HG03159 (cell line): ENCODE measurements at regions not wholly inside any gene's neighbourhood (a gene's known extent, or its start where the extent isn't known, plus 50 kb on each side); places are given as distances from the start of the nearest gene placed in this dataset.
"Not testable (repeated sequence)": the region's sequence is repeated elsewhere in the genome, so short reads cannot be mapped to it uniquely, and the experiment has no call there.

Source experiments
- ATAC-seq: cut with Tn5 transposase; IDR thresholded peaks from one replicate; pipeline ENCODE4 v1.9.1; 2021; ENCODE audit warnings: mild to moderate bottlenecking, moderate library complexity; ENCODE audit not compliant: unreplicated experiment

DNA sequence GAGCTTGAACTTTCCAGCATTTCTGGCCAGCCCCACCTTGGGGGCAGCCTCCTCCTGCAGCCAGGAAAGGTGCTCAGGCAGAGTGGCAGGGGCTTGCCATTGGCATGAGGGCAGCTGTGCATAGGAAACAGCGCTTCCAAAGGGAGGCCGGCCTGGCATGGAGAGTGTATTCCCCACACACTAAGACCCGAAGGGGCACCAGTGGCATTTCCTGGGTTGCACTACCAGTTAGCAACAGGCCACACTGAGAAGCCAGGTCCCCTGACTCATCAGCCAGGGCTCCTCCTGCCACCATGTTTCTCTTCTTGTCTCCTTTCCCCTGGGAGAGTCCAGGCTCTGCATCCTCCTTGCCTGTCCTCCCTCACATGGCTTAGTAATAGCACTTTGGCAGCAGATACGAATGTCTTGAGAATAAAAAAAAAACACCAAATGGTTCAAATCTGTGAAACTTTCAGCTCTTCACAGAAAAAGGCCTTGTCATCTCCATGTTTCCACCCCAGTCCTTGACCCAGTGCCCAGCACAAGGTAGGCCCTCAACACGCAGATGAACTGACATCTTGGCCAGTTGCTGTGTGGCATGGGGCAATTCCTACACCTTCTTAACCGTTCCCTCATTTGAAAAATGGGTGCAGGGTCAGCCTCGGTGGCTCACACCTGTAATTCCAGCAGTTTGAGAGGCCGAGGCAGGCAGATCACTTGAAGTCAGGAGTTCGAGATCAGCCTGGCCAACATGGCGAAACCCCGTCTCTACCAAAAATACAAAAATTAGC lies 180.4 kb downstream of the SMAD6 start:
- no peak for ATAC-seq

DNA sequence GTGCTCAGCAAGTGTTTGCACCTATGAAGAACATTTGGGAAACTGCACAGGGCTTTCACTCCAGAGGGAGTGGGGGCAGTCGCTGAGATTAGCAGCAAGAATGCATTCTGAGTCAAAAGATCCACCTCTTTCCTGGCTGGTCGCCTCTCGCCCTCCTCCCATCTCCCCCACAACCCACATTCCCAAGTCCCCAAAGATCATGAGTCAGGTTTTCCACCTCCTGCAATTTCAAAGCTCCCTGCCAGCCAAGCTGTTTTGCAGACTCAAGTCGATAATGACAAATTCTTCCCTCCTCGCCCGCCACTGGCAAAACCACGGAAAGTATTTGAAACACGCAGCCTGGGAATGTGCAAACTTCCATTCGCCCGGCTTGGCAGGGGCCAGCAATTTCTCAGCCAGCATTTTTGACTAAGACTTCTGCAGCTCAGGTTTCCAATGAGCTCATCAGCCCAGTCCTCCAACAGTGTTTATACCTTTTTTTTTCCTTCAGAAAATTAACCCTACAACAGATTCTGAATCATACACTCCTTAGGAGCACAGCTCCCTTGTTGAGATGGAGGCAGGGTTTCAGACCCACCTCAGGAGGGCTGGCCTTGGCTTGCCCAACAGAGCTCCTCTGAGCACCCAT lies 181.4 kb downstream of the SMAD6 start:
- ATAC-seq, result no peak

DNA sequence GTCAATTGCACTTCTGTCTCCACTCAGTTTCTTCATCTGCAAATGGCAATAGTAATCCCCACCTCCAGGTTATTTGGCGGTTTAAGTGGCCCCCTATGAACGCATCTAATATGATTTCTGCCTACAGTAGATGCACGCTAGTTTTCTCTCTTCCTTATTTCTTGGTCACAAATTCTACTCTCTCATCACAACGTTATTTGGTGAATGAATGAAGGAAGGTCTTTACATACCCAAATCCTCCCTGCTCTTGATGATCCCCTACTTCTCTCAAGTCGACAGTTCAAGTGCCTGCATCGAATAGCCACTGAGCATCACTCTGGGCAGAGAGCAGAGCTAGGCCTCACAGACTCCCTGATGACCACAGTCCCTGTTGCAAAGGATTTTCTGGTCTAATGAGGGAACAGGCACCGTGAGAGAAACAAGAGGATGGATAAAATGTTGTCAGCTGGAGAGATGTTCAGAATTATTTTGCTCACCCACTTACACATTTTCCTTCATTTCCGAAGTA lies 181.2 kb upstream of the SMAD3 start:
- ATAC-seq, result no peak

DNA sequence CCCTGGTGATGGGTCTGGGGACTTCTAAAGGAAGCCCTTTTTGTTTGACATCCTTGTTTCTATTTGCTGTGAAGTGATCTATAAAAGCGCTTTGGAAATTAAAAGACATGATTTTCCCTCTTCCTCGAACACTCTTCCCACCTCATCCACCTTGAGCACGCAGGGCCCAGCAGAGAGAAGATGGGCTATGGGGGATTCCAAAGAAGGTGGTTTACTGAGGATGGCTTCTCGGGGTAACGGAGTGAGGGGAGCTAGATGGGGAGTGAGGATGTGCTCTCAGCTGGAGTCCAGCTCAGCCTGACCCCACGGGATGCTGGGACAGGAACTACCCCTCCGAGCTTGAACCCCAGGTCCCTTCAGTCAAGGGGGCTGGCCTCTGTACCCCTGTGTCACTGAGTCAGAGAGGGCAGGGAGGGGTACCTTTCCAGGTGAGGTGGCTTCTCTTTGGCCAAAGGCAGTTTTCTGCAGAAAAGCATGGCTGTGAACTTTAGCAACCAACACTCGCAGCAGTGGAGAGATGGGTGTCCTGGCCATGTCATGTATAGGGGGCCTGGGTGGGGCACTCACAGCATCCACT lies 180.7 kb upstream of the SMAD3 start:
- ATAC-seq, result no peak

DNA sequence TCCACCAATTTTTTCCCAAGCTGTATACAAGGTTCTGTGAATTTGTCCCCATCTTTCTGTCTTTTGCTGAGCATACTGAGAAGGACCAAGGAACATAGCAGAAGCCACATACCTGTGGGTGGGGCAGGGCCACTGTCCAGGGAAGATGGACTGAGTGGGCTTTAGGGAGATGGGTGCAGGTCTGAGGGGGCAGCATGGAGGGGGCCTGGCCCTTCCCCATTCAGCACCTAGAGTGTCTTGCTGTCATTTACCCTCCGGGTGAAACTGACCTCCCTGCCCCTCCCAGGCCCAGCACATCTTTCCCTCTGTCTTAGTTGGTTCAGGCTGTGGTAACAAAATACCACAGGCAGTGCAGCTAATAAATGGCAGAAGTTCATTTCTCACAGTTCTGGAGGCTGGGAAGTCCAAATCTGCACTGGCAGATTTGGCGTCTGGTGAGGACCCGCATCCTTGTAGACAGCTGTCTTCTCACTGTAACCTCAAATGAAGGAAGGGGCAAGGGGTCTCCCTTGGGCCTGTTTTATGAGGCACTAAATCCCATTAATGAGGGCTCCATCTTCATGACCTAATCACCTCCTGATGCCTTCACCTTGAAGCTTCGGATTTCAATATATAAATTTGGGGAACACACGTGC lies 180.0 kb upstream of the SMAD3 start:
- ATAC-seq, result no peak

DNA sequence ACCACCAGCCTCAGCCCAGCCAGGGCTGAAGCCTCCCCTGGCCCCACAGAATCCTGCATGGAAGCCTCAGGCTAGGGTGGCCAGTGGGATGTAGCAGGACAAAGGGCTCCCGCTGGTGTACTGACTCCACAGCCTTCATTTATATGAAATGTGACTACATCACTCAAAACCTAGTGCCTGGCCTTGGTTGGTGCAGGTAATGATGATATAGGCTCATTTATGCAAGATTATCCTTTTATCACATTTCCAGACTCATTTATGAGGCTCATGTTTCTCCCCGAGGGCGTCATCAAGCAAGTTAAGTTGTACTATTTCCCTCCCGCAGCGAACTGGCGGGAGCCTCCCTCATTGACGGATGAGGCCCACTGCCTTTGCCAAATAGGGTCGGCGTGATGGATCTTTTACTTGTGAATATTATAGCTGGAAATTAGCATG lies 179.1 kb upstream of the SMAD3 start:
- ATAC-seq, result no peak

DNA sequence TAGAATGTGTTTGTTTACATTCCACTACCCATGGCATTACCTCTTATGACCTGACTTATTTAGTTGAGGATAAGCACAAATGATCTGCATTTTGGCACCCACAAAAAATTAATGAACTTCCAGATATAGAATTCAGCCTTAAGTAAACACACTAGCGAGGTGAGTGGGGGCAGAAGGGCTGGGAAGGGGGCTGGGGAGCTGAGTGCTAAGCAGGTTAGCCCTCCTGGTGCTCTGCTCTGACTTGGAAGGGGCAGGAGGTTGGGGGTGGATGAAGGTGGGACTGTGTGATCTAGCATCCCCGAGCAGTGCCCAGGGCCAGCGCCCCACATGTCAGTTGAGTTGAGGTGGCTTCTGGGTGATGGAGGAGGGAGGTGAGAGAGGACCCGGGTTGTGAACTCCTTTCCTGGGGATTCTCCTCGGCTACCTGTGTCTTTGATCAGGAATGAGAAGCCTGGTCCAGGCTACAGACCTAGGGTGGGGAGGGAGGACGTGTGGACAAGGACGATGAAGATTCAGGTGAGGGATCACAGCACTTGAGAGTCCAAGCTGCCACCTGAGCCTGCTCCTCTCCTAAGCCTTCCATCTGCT lies 178.6 kb upstream of the SMAD3 start:
- ATAC-seq, result no peak

DNA sequence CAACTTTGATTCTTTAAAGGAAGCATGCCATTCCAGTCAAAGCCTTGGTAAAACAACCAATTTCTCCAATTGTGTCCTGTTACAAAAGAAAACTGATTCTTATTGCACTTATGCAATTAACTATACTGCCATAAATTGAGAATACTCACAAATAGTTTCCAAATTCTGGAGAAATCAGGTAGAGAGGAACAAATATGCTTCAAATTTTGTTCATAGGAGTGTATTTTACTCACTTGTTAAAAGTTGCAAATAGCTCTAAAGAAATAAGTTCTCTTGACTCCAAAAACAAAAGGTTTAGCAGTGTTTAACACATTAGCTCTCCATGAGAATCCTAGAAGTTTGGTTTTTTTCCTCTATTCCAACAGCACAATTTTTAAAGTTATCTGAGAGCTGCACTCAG lies 176.1 kb upstream of the SMAD3 start:
- ATAC-seq, result not testable (repeated sequence)

DNA sequence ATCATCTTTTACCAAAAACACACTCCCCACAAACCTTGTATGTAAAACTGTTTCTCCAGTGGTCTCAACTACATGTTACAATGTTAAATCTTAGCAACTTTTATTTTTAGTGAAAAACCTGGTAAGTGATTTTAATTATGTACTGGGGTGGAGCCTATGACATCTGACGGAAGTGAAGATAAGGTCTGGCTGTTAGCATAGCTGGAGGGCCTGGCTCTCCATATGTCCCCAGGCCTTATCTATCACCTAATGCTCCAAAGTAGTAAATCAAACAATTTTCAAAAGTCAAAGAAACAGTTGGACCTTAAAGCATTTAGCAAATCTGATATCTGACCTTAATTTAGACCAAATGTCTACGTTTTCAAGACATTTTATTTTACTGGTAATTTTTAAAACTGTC lies 173.6 kb upstream of the SMAD3 start:
- no peak for ATAC-seq

DNA sequence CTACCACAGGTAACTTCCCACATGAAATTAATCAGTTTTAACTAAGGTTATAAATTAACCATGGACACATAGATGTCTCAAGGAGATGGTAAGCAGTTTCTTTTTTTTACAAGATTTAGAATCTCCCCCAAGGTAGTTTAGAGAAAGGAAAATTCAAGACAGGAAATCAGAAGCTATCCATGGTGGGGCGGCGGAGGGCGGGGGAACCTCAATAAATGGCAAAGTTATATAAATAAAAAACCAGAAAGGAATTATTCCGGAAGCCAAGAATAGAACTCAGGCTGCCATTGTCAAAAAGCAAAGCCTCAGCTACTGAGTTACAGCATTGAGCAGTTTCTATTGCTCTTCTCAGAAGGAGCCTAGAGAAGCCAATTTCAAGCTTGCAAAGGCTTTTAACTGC lies 172.1 kb upstream of the SMAD3 start:
- no peak for ATAC-seq

DNA sequence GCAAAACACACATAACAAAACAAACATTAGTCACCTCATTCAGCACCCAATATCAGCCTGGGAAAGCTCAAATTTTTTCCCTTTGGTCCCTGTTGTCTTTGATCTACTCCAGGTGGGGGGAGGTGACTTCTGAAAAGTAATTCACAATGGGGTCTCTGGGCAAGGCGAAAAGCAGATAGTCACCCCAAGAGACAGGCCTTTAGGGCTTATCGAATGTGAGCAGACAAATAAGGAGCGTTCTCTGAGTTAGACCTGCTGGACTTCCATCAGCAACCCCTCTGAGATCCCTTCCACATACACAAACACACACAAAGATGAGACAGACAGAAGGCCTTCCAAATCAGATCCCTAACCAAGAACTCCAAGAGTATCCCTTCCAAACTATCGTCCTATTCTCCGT lies 171.0 kb upstream of the SMAD3 start:
- no peak for ATAC-seq

DNA sequence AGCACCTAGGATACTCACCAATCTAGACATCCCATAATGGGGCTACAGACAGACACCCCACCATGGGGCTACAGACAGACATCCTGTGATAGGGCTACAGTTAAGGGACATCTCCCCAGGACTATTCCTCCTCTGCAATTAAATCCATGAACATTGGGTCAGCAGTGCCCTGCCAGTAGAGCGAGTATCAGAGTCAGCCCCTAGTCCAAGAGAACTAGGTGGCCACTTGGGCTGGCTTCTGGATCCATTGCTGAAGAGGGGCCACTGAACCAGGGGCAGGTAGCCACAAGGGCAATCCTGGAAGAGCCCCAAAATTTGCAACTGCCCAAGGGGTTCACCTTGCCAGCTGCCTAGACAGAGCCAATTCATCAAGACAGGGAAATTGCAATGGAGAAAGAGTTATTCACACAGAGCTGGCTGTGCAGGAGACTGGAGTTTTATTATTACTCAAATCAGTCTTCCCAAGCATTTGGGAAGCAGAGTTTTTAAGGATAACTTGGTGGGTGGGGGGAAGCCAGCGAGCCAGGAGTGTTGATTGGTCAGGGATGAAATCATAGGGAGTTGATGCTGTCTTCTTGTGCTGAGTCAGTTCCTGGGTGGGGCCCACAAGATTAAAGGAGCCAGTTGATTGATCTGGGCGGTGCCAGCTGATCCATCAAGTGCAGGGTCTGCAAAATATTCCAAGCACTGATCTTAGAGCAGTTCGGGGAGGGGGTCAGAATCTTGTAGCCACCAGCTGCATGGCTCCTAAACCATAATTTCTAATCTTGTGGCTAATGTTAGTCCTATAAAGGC lies 170.2 kb upstream of the SMAD3 start:
- ATAC-seq, result no peak

DNA sequence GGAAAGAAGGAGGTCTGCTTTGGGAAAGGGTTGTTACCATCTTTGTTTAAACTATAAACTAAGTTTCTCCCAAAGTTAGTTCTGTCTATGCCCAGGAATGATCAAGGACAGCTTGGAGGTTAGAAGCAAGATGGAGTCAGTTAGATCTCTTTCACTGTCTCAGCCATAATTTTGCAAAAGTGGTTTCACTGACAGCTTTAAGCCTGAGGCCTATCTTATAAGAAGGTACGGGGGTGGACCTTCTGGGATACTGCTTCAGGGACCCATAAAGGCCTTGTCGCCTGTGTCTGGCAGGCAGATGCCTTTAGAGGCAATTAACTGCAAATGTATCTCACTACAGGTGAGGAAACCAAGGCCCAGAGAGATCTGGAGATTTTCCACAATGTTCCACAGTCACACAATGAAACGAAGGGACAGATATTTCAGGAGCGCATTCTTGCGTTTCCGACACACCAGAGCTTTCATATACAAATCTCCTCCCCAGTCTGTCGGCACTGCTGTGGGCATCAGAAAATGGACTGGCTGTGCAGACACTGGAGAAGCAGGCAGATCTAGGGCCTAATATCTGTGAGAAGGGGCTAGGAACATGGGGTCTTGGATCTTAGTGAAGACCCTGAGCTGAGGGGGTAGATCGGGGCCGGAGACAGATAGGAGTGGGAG lies 169.5 kb upstream of the SMAD3 start:
- no peak for ATAC-seq

DNA sequence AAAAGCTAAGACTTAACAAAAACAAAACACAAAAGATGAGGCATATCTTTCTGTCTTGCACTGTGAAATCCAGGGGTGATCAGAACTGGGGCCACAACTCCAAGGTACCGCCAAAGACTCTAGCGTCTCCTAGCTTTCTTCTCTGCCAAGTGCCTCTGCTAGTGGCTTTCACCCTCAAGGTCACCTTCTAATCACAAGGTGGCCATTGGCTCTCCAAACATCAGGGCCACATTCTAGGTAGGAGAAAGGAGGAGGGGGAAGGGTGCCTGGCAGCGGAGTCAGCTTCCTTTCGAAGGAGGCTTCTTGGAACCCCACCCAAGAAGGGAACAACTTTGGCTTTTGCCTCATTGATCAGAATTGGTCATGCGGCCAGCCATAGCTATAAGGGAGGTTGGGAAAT lies 168.8 kb upstream of the SMAD3 start:
- ATAC-seq, result no peak

DNA sequence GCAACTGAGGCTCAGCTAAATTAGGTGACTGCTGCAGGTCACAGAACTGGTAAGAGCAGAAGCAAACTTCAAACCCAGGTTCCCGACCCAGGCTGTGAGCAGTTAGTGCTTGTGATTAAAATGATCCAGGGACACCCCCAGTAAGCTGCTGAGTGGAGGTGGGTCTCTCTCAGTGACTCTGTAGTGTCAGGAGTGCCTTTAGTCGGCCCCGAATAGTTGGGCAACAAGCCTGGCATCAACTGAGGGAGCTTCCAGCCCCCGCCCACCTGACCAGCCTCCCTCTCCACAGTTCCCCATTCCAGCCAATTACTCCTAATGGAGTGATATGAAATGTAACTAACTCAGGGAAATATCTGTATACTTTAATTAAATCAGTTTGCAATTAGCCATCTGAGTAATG lies 168.0 kb upstream of the SMAD3 start:
- no peak for ATAC-seq

DNA sequence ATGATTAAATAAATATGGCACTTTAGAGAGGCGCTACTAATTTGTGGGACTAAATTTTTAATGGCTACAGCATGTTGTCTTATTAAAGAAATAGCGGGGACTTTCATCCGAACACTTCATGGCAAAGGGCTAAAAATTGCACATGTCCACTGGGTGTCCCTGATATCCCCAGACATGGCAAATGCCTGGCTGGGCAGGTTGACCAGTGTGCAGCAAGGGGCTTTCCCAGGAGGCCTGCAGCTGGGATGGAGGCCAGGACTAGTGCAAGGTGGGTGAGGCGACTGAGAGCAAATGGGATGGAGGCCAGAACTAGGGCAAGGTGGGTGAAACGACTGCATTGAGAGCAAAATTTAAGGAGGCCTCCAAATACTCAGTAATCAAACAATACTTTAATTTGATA lies 167.4 kb upstream of the SMAD3 start:
- no peak for ATAC-seq

DNA sequence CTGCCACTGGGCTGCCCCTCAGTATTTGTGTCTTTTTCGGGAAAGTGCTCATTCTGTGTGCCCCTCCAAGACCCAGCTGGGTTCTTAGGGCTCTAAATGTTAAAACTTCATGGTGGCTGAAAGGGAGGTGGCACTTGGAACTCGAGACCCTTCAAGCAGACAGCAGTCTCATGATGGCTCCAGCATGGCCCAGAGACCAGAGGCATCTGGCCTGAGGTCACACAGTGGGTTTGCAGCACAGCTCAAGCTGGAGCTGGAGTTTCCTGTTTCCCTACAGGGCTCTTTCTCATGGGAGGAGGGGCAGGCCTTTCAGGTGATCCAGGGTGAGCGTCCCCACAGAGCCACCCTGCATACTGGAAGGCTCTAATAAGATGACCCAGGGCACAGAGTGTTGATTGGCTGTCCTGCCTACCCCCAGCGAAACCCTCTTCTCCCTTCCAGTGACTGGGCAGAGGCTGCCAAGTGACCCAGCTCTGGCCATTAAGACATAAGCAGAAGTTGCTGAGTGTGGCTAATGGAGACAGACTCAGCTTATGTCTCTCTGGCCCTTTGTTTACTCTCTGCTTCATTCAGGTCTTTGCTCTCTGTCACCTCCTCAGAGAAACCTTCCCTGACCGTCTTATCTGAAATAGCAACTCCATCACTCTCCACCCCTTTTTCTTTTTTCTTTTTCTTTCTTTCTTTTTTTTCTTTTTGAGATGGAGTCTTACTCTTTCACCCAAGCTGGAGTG lies 166.6 kb upstream of the SMAD3 start:
- ATAC-seq, result no peak

DNA sequence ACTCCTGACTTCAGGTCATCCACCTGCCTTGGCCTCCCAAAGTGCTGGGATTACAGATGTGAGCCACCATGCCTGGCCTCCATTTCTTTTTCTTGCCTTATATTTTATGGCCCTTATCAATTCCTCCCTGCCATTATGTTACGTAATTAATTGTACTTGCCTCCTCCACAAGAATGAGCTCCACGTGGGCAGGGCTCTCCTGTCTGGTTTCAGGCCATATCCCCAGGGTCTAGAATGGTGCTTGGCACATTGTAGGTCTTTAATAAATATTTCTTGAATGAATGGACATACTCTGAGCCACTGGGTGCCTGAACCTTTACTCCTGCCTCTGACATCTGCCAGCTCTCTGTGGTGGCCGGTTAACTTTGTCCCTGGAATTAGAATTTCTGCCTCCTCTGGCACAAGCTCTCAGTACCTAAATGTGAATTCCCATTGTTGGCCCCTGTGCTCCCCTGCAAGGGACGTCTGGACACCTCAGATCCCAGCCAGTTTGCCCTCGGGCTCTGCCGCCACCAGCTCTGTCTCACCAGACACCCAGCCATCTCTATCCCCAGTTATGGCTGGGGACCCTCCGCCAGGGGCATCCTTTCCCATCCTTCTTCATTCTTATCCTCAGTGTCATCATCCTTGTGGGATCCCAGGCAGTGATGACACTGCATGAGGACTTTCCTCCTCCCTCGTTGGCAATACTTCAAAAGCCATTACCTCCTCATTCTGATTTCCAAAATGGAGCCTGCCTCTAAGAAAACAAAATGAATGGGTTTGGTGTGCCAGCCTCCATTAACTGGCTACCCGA lies 165.6 kb upstream of the SMAD3 start:
- no peak for ATAC-seq
